Glomerular endothelial cell (primary cell): ENCODE measurements at regions not wholly inside any gene's neighbourhood (a gene's known extent, or its start where the extent isn't known, plus 50 kb on each side); places are given as distances from the start of the nearest gene placed in this dataset.

Source experiments
- DNase-seq: peaks from one replicate; pipeline ENCODE4 v3.0.0-alpha.2; 2011; ENCODE audit warnings: low read depth, low spot score; ENCODE audit errors: extremely low read depth

DNA sequence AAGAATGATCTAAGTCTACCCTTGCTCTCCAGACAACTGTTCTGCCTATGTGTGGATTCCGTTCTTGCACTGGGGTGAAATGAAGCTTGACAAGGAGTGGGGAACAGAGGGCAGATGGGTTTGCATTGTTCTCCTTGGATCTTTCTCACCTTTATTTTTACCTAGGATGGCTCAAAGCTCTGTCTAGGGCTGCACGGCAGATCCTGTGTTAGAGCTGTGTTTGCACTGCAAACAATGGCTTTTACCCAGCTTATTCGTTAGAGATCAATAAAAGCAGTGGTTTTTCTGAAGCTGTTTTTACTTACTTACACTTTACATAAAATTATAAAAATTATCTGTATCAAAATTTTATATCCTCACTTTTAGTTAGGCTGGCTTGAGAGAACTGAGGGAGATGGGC, 105.1 kb downstream of the LRIG3 start:
- no peak for DNase-seq

DNA sequence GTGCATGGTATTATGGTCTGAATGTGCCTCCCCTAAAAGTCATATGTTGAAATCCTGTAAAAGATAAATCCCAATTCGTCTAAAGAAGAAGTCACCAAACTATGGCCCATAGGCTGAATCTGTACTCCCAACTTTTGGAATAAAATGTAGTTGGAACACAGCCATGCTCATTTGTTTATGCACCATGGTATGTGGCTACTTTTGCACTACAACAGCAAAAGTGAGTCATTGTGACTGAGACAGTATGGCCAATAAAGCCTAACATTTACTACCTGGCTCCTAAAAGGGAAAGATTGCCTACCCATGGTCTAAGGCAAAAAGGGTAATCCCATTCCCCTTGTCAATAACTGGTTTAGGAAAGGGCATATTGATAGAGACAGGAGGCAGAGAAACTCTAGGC, 101.8 kb downstream of the LRIG3 start:
- no peak for DNase-seq

- no peak for DNase-seq
These were observed 101.0 kb downstream of the LRIG3 start for GRCh38 chr12:58819345-58819744.

- DNase-seq, result no peak
These were observed 100.3 kb downstream of the LRIG3 start for GRCh38 chr12:58819985-58820384.
